H1 (cell line): ENCODE measurements at regions not wholly inside any gene's neighbourhood (a gene's known extent, or its start where the extent isn't known, plus 50 kb on each side); places are given as distances from the start of the nearest gene placed in this dataset.

ENCODE experiments used
- CTCF ChIA-PET: fragments of 300-600 bp; sonication (Branson Sonifier 250); formaldehyde crosslinking; loops from one replicate; lab custom pipeline; 2021; ENCODE audit not compliant: partially characterized antibody; lab: Charles Lee
- POLR2A ChIA-PET: fragments of 300-600 bp; sonication (Branson Sonifier 250); formaldehyde crosslinking; loops from one replicate; lab custom pipeline; 2021; ENCODE audit warnings: inconsistent platforms; ENCODE audit not compliant: partially characterized antibody; lab: Charles Lee
- DNase-seq, 2 experiments: peaks; one replicate each; pipeline versions ENCODE4 v3.0.0 to v3.0.0-alpha.2; 2010 to 2022; ENCODE audit warnings: low spot score in 2 of 2, low read depth in 1 of 2, mixed read lengths in 1 of 2
- FAIRE-seq: peaks from 2 replicates; lab custom pipeline; 2011; peaks lifted over from hg19 to GRCh38; lab: Jason Lieb, UNC
- H2AFZ ChIP-seq: 2 replicates; pipeline ENCODE4 v1.8.1; 2012; ENCODE audit warnings: low read length, inconsistent platforms
- H2AK5ac ChIP-seq: 2 replicates; pipeline ENCODE4 v1.6.1; 2013; ENCODE audit warnings: low read depth, low read length
- H2BK120ac ChIP-seq: replicated peaks from 2 replicates; pipeline ENCODE3; 2013; ENCODE audit warnings: low read depth, low read length, inconsistent platforms
- H2BK12ac ChIP-seq: 2 replicates; pipeline ENCODE4 v1.6.1; 2013; ENCODE audit warnings: low read depth, low read length
- H2BK15ac ChIP-seq: 2 replicates; pipeline ENCODE4 v1.6.1; 2013; ENCODE audit warnings: low read length
- H2BK20ac ChIP-seq: 2 replicates; pipeline ENCODE4 v1.6.1; 2013; ENCODE audit warnings: low read length
- H2BK5ac ChIP-seq: 2 replicates; pipeline ENCODE4 v1.6.1; 2013; ENCODE audit warnings: low read depth, low read length
- H3K14ac ChIP-seq: 2 replicates; pipeline ENCODE4 v1.6.1; 2013; ENCODE audit warnings: inconsistent platforms; ENCODE audit not compliant: insufficient read length
- H3K18ac ChIP-seq: 2 replicates; pipeline ENCODE4 v1.6.1; 2013; ENCODE audit warnings: low read length; ENCODE audit errors: extremely low read depth
- H3K23ac ChIP-seq: 2 replicates; pipeline ENCODE4 v1.6.1; 2013; ENCODE audit warnings: inconsistent platforms; ENCODE audit not compliant: insufficient read length
- H3K23me2 ChIP-seq: 2 replicates; pipeline ENCODE4 v1.6.1; 2013; ENCODE audit warnings: low read depth, low read length
- H3K27ac ChIP-seq: 2 replicates; pipeline ENCODE4 v1.6.1; 2011; ENCODE audit warnings: low read depth, low read length, inconsistent platforms
- H3K27me3 ChIP-seq, 4 experiments: replicated peaks in 1 of 4; 1 replicate in 1 of 4; 2 replicates in 3 of 4; pipeline versions ENCODE4 v1.6.1 to v1.8.1; 2011 to 2013; ENCODE audit warnings: low read length in 3 of 4, mild to moderate bottlenecking in 3 of 4, inconsistent platforms in 2 of 4, mixed read lengths in 2 of 4, moderate library complexity in 1 of 4; ENCODE audit not compliant: control insufficient read depth in 3 of 4, insufficient read depth in 3 of 4; ENCODE audit errors: extremely low read depth in 1 of 4
- H3K36me3 ChIP-seq, 4 experiments: 2 replicates each; pipeline versions ENCODE4 v1.6.1 to v1.8.1; 2011 to 2013; ENCODE audit warnings: mild to moderate bottlenecking in 4 of 4, low read length in 3 of 4, moderate library complexity in 2 of 4, control low read depth in 1 of 4, inconsistent platforms in 1 of 4; ENCODE audit not compliant: insufficient read depth in 4 of 4, control insufficient read depth in 2 of 4
- H3K4ac ChIP-seq: replicated peaks from 2 replicates; pipeline ENCODE3; 2013; ENCODE audit warnings: low read length, low read depth, mixed read lengths, inconsistent platforms; ENCODE audit not compliant: insufficient read length
- H3K4me1 ChIP-seq, 4 experiments: replicated peaks in 1 of 4; 1 replicate in 1 of 4; 2 replicates in 3 of 4; pipeline versions ENCODE4 v1.6.1 to v1.8.1; 2011 to 2013; ENCODE audit warnings: low read length in 3 of 4, inconsistent platforms in 2 of 4, mixed read lengths in 1 of 4; ENCODE audit not compliant: insufficient read depth in 4 of 4, control insufficient read depth in 3 of 4
- H3K4me2 ChIP-seq, 2 experiments: 2 replicates each; pipeline versions ENCODE4 v1.6.1 to v1.8.1; 2011 to 2013; ENCODE audit warnings: low read depth in 2 of 2, low read length in 2 of 2, control low read depth in 1 of 2, inconsistent platforms in 1 of 2, mild to moderate bottlenecking in 1 of 2; ENCODE audit not compliant: insufficient read depth in 1 of 2
- H3K4me3 ChIP-seq, 4 experiments: fragments of 200-600, 300-600 bp in 1 of 4; sonication (generic), shearing (Covaris generic), sonication (Bioruptor Twin) in 1 of 4; 2 replicates each; pipeline versions ENCODE4 v1.5.1 to v1.8.1; 2011 to 2016; ENCODE audit warnings: low read length in 4 of 4, low read depth in 3 of 4, control low read depth in 2 of 4, inconsistent platforms in 2 of 4, mild to moderate bottlenecking in 2 of 4, mixed read lengths in 1 of 4, moderate library complexity in 1 of 4; ENCODE audit not compliant: insufficient read depth in 2 of 4; ENCODE audit errors: extremely low read depth in 1 of 4
- H3K56ac ChIP-seq: replicated peaks from 2 replicates; pipeline ENCODE3; 2013; ENCODE audit warnings: low read depth, mild to moderate bottlenecking, mixed read lengths, low read length, inconsistent platforms; ENCODE audit not compliant: insufficient read length
- H3K79me1 ChIP-seq: 2 replicates; pipeline ENCODE4 v1.6.1; 2013; ENCODE audit warnings: low read depth, low read length, control low read depth
- H3K79me2 ChIP-seq, 2 experiments: 2 replicates each; pipeline versions ENCODE4 v1.6.1 to v1.8.1; 2012 to 2013; ENCODE audit warnings: low read length in 2 of 2, mild to moderate bottlenecking in 2 of 2, inconsistent platforms in 1 of 2; ENCODE audit not compliant: insufficient read depth in 2 of 2, control insufficient read depth in 1 of 2
- H3K9ac ChIP-seq, 4 experiments: replicated peaks in 1 of 4; 1 replicate in 1 of 4; 2 replicates in 3 of 4; pipeline versions ENCODE4 v1.6.1 to v1.8.1; 2011 to 2013; ENCODE audit warnings: low read depth in 3 of 4, low read length in 3 of 4, control low read depth in 2 of 4, mild to moderate bottlenecking in 2 of 4, moderate library complexity in 2 of 4, inconsistent platforms in 1 of 4; ENCODE audit errors: extremely low read depth in 1 of 4
- H3K9me3 ChIP-seq, 2 experiments: 2 replicates each; pipeline versions ENCODE4 v1.6.1 to v1.8.1; 2012 to 2013; ENCODE audit warnings: mild to moderate bottlenecking in 2 of 2, moderate library complexity in 2 of 2, control low read depth in 1 of 2, inconsistent platforms in 1 of 2, low read depth in 1 of 2, low read length in 1 of 2, mixed read lengths in 1 of 2; ENCODE audit not compliant: insufficient read depth in 2 of 2
- H4K20me1 ChIP-seq, 2 experiments: replicated peaks in 1 of 2; 2 replicates each; pipeline versions ENCODE3 to v1.8.1; 2011 to 2013; ENCODE audit warnings: inconsistent platforms in 2 of 2, low read length in 2 of 2, mild to moderate bottlenecking in 1 of 2; ENCODE audit not compliant: insufficient read depth in 2 of 2, control insufficient read depth in 1 of 2
- H4K5ac ChIP-seq: 2 replicates; pipeline ENCODE4 v1.6.1; 2013; ENCODE audit warnings: low read length, low read depth, mixed read lengths, inconsistent platforms; ENCODE audit not compliant: insufficient read length
- H4K8ac ChIP-seq: 2 replicates; pipeline ENCODE4 v1.8.0; 2013; ENCODE audit warnings: mild to moderate bottlenecking, moderate library complexity, low read length, inconsistent platforms; ENCODE audit not compliant: insufficient read depth; ENCODE audit errors: extremely low read depth
- H4K91ac ChIP-seq: replicated peaks from 2 replicates; pipeline ENCODE3; 2013; ENCODE audit warnings: low read length, mixed read lengths, inconsistent platforms; ENCODE audit not compliant: insufficient read length
- CEBPB ChIP-seq: IDR thresholded peaks from 2 replicates; pipeline ENCODE4 v1.6.1; 2012; ENCODE audit warnings: low read depth, low read length
- CTBP2 ChIP-seq: IDR thresholded peaks from 2 replicates; pipeline ENCODE4 v1.7.0; 2011; ENCODE audit warnings: borderline replicate concordance, mild to moderate bottlenecking, moderate library complexity, mixed read lengths, low read length; ENCODE audit not compliant: insufficient read depth, insufficient read length
- GTF2F1 ChIP-seq: IDR thresholded peaks from 2 replicates; pipeline ENCODE4 v1.6.1; 2012; ENCODE audit warnings: low read depth, low read length, improper control_type of control experiment, borderline replicate concordance
- NRF1 ChIP-seq: IDR thresholded peaks from 2 replicates; pipeline ENCODE4 v1.6.1; 2011; ENCODE audit warnings: mild to moderate bottlenecking, low read depth, low read length, improper control_type of control experiment
- POLR2A ChIP-seq, 2 experiments: IDR thresholded peaks; 1 replicate in 1 of 2; 2 replicates in 1 of 2; pipeline ENCODE4 v1.6.1; 2011; ENCODE audit warnings: low read depth in 2 of 2, low read length in 2 of 2, mild to moderate bottlenecking in 2 of 2; ENCODE audit errors: control extremely low read depth in 1 of 2
- RFX5 ChIP-seq: IDR thresholded peaks from 2 replicates; pipeline ENCODE4 v1.6.1; 2011; ENCODE audit warnings: low read depth, low read length, improper control_type of control experiment, borderline replicate concordance
- RNF2 ChIP-seq: fragments of 200-900, 300-1000 bp; sonication (generic); IDR thresholded peaks from 2 replicates; pipeline ENCODE4 v1.7.1; 2016; ENCODE audit warnings: borderline replicate concordance, low read depth, mild to moderate bottlenecking, antibody characterized with exemption, low read length; ENCODE audit not compliant: poor library complexity, severe bottlenecking; ENCODE audit errors: missing control alignments
- SAP30 ChIP-seq: fragments of 300-600 bp; sonication (generic); IDR thresholded peaks from 2 replicates; pipeline ENCODE4 v1.7.1; 2012; ENCODE audit warnings: low read length, moderate library complexity, mild to moderate bottlenecking, inconsistent platforms; ENCODE audit not compliant: insufficient read depth, insufficient replicate concordance
- SIX5 ChIP-seq: IDR thresholded peaks from 2 replicates; pipeline ENCODE4 v1.6.1; 2011; ENCODE audit warnings: mild to moderate bottlenecking, low read depth, low read length
- SRF ChIP-seq: IDR thresholded peaks from 2 replicates; pipeline ENCODE4 v1.6.1; 2011; ENCODE audit warnings: mild to moderate bottlenecking, low read depth, low read length, moderate library complexity
- TAF7 ChIP-seq: optimal IDR thresholded peaks from 2 replicates; pipeline ENCODE3; 2011; ENCODE audit warnings: low read depth, mild to moderate bottlenecking, inconsistent platforms, low read length, moderate library complexity, borderline replicate concordance
- YY1 ChIP-seq: IDR thresholded peaks from 2 replicates; pipeline ENCODE4 v1.6.1; 2011; ENCODE audit warnings: low read depth, mild to moderate bottlenecking, low read length
- WGBS, 2 experiments: shearing (Covaris generic) in 1 of 2; methylation state at CpG; one replicate each; pipeline versions ENCODE4 v1.1.6 to v1.1.7; 2013 to 2015; ENCODE audit warnings: low lambda C conversion rate in 2 of 2, mixed read lengths in 2 of 2, inconsistent platforms in 1 of 2, low coverage in 1 of 2, missing lambda C conversion rate in 1 of 2; ENCODE audit not compliant: insufficient replicate concordance in 2 of 2, insufficient coverage in 1 of 2, insufficient read length in 1 of 2; ENCODE audit errors: extremely low coverage in 1 of 2, missing lambda C conversion rate in 1 of 2; 5-methylcytosine and 5-hydroxymethylcytosine counted together
- TF ChIP-seq, protein P1 (sequence below): IDR thresholded peaks from 2 replicates; pipeline ENCODE4 v1.6.1; 2011; ENCODE audit warnings: low read length, improper control_type of control experiment

DNA sequence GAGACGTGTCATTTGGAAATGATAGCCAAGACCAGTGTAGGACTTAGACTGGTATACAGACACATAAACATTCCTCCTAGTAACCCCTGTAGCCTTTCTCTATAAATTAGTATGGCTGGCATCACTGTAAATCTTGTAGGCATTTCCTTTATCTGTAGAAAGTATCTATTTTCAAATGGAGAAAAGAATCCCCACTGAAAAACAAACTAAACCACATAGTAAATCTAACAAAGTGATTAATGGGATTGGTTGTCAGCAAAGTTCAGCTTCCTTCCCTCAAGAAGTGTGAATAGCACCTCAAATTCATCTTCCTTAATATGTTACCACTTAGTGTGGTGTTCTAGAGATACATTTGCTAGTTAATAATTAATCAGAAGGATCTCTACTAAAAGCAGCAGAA, 119.4 kb upstream of the NBEA start:
- Histone ChIP-seq H3K79me1 (no peaks in the 10 kb centered on the region), H2BK20ac (no peak overlapping the region), H2BK5ac (no peak overlapping the region), H3K36me3 (no peaks in the 10 kb centered on the region), H3K27ac (no peak overlapping the region), H3K23ac (no peak overlapping the region), H3K79me2 (no peaks in the 10 kb centered on the region), H3K4ac (no peak overlapping the region), H3K4me1 (peaks cover 0 to 3% (median 0%) of the 10 kb centered on the region in 4 experiments; a peak in 2 of 7 replicates), H2BK12ac (no peak overlapping the region), H4K8ac (no peak overlapping the region), H2AFZ (no peak overlapping the region), H3K18ac (no peak overlapping the region), H2AK5ac (no peak overlapping the region), H2BK15ac (no peak overlapping the region), H3K9me3 (no peaks in the 10 kb centered on the region), H2BK120ac (no peak overlapping the region), H3K14ac (no peak overlapping the region), H4K20me1 (no peaks in the 10 kb centered on the region), H3K4me3 (no peak overlapping the region), H4K91ac (no peak overlapping the region), H3K9ac (no peak overlapping the region), H3K56ac (no peak overlapping the region)
- FAIRE-seq, result no peak
- POLR2A ChIA-PET, result no interaction called here
- CTCF ChIA-PET, result interaction anchor here (1.3 kb wide), 1 partner anchor 11 kb away, joined by 4 read pairs; no protein-coding TSS in a partner anchor
- WGBS, 2 experiments, result 85% methylated on average over 1 of the region's 1 CpG; no CpG with 5 or more reads in 1 of the 2 experiments
- DNase-seq, result no peak
- TF ChIP-seq POLR2A (IDR thresholded peaks at IDR 0.05; ENCODE audit: control extremely low read depth in 1 of 2, low read depth in 2 of 2, low read length in 2 of 2), result no peak
- TF ChIP-seq GTF2F1, result no peak
- TF ChIP-seq, protein P1, sequence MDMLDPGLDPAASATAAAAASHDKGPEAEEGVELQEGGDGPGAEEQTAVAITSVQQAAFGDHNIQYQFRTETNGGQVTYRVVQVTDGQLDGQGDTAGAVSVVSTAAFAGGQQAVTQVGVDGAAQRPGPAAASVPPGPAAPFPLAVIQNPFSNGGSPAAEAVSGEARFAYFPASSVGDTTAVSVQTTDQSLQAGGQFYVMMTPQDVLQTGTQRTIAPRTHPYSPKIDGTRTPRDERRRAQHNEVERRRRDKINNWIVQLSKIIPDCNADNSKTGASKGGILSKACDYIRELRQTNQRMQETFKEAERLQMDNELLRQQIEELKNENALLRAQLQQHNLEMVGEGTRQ, result no peak
- TF ChIP-seq RNF2, result no peak
- TF ChIP-seq SAP30, result no peak
- no peak for TF ChIP-seq TAF7
- no peak for TF ChIP-seq CTBP2
- TF ChIP-seq SRF, result no peak
- TF ChIP-seq SIX5, result no peak
- TF ChIP-seq CEBPB, result no peak
- TF ChIP-seq YY1, result no peak
- no peak for TF ChIP-seq RFX5
- no peak for TF ChIP-seq NRF1
- TF ChIP-seq, all 59 proteins: peak for 0
- Histone ChIP-seq H3K4me2 (no peak overlapping the region), H3K27me3 (no peaks in the 10 kb centered on the region), H3K23me2 (no peaks in the 10 kb centered on the region; the same call in 1 of the 2 replicates), H4K5ac (no peak overlapping the region)
